Tongue (tissue), 1 donor: ENCODE measurements at regions not wholly inside any gene's neighbourhood (a gene's known extent, or its start where the extent isn't known, plus 50 kb on each side); places are given as distances from the start of the nearest gene placed in this dataset.

Source experiments
- DNase-seq: peaks from one replicate; pipeline ENCODE4 v3.0.0-alpha.2; 2015

DNA sequence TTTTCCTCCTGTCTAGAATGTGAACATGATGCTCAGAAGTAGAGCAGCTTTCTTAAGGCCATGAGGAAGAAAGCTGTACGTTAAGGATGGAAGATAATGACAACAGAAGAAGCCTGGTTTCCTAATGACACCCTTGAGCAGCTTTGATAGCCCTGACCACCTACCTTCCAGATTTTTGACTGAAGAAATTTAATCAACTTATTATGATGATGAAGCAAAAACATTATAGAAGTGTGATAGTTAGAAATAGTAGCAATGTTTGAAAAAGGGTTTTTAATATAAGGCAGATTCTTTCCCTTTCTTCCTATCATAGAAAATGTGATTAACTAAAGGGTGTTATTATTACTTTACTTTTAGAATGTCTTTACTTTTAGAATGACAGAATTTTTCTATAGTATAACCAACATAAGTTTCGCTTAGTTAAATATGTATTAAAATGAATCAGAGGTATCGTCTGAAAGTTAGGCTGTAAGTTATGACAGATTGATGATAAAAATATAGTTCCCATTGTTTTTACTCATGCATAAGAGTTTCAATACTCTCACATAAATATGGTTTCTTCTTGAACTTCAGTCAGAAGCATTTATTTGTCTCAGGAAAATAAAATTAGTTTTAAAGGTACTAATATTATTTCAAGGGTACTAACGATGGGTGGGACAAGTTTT lies 50.1 kb upstream of the PPFIA2 start:
- no peak for DNase-seq
